ENCODE measurements at regions not wholly inside any gene's neighbourhood (a gene's known extent, or its start where the extent isn't known, plus 50 kb on each side); places are given as distances from the start of the nearest gene placed in this dataset.

DNA sequence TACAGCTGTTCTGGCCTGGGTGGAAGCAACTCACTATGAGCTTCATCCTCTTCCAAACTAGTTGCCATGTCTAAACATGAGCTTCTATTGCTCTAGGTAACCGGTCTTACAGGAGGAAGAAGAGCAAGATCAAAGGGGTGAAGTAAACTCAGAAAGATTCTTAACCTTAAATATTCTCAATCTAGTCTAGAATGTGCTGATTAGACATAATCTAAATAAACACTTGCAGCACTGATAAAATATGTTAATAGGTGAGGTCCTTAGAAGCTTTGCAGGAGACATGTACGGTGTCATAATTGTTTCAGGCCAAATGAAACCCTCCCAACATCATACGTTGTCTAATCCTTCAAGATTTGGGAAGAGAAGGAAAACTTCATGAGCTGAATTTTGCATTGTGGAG, 431.6 kb upstream of the FSHR start:
- Histone ChIP-seq H3K9me3 (no peaks in the 10 kb centered on the region), H3K27me3 (no peaks in the 10 kb centered on the region), H3K27ac (no peak overlapping the region), H3K36me3 (no peaks in the 10 kb centered on the region), H3K4me1 (no peaks in the 10 kb centered on the region), H3K4me3 (no peak overlapping the region)
- WGBS, 2 donors (ENCODE audit: low coverage in 1 of 2), result 76 to 90% methylated on average over 2 to 3 of the region's 3 CpGs
- intact Hi-C loops (cut with DNase I; ENCODE audit: low total_unique reads), result no loop called here
- no peak for DNase-seq
- in situ Hi-C loops (cut with MboI; ENCODE audit: low pct_ligation_motif_present in 1 of 4, low pct_unique_long_range_greater_than_20kb in 1 of 4, low sequenced_read_pairs in 3 of 4), result no loop called here
- TF ChIP-seq EP300 (IDR thresholded peaks at IDR 0.05; ENCODE audit: low read depth) (no peak), POLR2A (IDR thresholded peaks at IDR 0.05) (no peak), POLR2AphosphoS5 (IDR thresholded peaks at IDR 0.05) (no peak)
- TF ChIP-seq, protein P1, sequence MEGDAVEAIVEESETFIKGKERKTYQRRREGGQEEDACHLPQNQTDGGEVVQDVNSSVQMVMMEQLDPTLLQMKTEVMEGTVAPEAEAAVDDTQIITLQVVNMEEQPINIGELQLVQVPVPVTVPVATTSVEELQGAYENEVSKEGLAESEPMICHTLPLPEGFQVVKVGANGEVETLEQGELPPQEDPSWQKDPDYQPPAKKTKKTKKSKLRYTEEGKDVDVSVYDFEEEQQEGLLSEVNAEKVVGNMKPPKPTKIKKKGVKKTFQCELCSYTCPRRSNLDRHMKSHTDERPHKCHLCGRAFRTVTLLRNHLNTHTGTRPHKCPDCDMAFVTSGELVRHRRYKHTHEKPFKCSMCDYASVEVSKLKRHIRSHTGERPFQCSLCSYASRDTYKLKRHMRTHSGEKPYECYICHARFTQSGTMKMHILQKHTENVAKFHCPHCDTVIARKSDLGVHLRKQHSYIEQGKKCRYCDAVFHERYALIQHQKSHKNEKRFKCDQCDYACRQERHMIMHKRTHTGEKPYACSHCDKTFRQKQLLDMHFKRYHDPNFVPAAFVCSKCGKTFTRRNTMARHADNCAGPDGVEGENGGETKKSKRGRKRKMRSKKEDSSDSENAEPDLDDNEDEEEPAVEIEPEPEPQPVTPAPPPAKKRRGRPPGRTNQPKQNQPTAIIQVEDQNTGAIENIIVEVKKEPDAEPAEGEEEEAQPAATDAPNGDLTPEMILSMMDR (IDR thresholded peaks at IDR 0.05), result no peak

DNA sequence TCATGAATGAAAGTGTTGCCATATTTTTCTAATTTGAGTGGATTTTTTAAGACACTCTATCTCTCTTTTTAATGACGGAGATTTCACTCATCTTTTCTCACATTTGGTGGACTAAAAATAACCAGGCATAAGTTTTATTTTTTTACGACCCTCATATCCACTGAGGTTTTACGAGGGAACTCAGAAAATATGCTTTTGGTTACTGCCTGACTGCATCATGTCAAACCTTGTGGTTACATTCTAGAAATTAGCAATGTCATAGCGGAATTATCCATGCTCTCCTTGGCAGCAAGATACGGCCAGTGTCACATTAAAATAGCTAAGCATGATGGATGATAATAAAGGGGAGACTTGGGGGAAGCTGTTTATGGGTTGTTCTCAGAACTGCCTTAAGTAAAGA, 428.6 kb upstream of the FSHR start:
- in situ Hi-C loops (cut with MboI; ENCODE audit: low pct_ligation_motif_present in 1 of 4, low pct_unique_long_range_greater_than_20kb in 1 of 4, low sequenced_read_pairs in 3 of 4) (no loop called here), intact Hi-C loops (cut with DNase I; ENCODE audit: low total_unique reads) (no loop called here)
- Histone ChIP-seq H3K27me3 (no peaks in the 10 kb centered on the region), H3K9me3 (no peaks in the 10 kb centered on the region), H3K4me3 (no peak overlapping the region), H3K4me1 (no peaks in the 10 kb centered on the region), H3K36me3 (no peaks in the 10 kb centered on the region), H3K27ac (no peak overlapping the region)
- WGBS, 2 donors (ENCODE audit: low coverage in 1 of 2), result 19 to 23% methylated on average over 5 of the region's 5 CpGs
- TF ChIP-seq POLR2A (IDR thresholded peaks at IDR 0.05), result no peak
- no peak for TF ChIP-seq POLR2AphosphoS5 (IDR thresholded peaks at IDR 0.05)
- TF ChIP-seq, protein P1 (IDR thresholded peaks at IDR 0.05), result no peak
- no peak for TF ChIP-seq EP300 (IDR thresholded peaks at IDR 0.05; ENCODE audit: low read depth)
- no peak for DNase-seq

DNA sequence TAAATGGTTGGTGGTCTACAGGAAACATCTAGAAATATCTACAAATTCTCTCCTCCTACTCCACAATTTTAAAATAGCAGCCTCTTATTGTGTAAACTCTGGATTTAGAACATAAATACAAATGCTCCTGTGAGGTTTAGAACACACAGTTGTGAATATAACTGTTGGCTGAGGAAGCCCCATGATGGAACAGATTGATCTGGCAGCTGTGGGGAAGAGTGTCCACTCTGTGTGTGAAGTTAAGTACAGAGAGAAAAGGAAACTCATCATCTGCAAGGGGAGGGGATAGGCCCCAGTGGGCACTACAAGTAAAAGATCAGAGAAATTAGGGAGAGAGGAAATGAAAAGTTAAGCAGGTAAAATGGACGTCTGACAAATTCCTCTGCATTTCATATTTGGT, 422.7 kb upstream of the FSHR start:
- H3K4me1 ChIP-seq, result no peaks in the 10 kb centered on the region
- no peaks in the 10 kb centered on the region for H3K27me3 ChIP-seq
- H3K4me3 ChIP-seq, result no peak overlapping the region
- 38 to 40% methylated on average over 1 of the region's 1 CpG for WGBS, 2 donors (ENCODE audit: low coverage in 1 of 2)
- TF ChIP-seq POLR2AphosphoS5 (IDR thresholded peaks at IDR 0.05) (no peak), POLR2A (IDR thresholded peaks at IDR 0.05) (no peak), EP300 (IDR thresholded peaks at IDR 0.05; ENCODE audit: low read depth) (no peak)
- TF ChIP-seq, protein P1 (IDR thresholded peaks at IDR 0.05), result no peak
- H3K9me3 ChIP-seq, result no peaks in the 10 kb centered on the region
- DNase-seq, result no peak
- intact Hi-C loops (cut with DNase I; ENCODE audit: low total_unique reads) (no loop called here), in situ Hi-C loops (cut with MboI; ENCODE audit: low pct_ligation_motif_present in 1 of 4, low pct_unique_long_range_greater_than_20kb in 1 of 4, low sequenced_read_pairs in 3 of 4) (no loop called here)
- H3K27ac ChIP-seq, result no peak overlapping the region
- no peaks in the 10 kb centered on the region for H3K36me3 ChIP-seq

DNA sequence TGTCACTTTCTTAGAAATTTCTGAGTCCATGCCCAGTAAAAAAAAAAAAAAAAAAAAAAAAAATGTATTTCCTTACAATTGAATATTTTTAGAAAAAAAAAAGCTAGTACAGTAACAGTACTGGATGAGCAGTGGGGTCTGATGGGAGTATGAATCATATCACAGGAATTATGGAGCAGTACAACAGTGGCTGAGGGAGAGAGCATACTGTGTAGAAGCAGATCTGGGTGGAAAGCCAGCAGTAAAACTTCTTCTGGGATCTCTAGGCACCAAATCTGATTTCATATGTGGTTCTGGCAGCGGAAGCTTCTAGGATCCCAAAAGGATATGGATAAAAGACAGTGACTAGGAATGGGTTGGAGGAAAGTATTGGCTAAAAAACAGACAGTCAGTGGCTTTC, 414.9 kb upstream of the FSHR start:
- H3K4me3 ChIP-seq, result no peak overlapping the region
- H3K4me1 ChIP-seq, result no peaks in the 10 kb centered on the region
- H3K9me3 ChIP-seq, result no peaks in the 10 kb centered on the region
- H3K27ac ChIP-seq, result no peak overlapping the region
- no peaks in the 10 kb centered on the region for H3K27me3 ChIP-seq
- no peaks in the 10 kb centered on the region for H3K36me3 ChIP-seq
- 75 to 83% methylated on average over 1 of the region's 1 CpG for WGBS, 2 donors (ENCODE audit: low coverage in 1 of 2)
- TF ChIP-seq POLR2AphosphoS5 (IDR thresholded peaks at IDR 0.05) (no peak), EP300 (IDR thresholded peaks at IDR 0.05; ENCODE audit: low read depth) (no peak), POLR2A (IDR thresholded peaks at IDR 0.05) (no peak)
- TF ChIP-seq, protein P1 (IDR thresholded peaks at IDR 0.05), result no peak
- intact Hi-C loops (cut with DNase I; ENCODE audit: low total_unique reads), result no loop called here
- in situ Hi-C loops (cut with MboI; ENCODE audit: low pct_ligation_motif_present in 1 of 4, low pct_unique_long_range_greater_than_20kb in 1 of 4, low sequenced_read_pairs in 3 of 4), result no loop called here
- no peak for DNase-seq

Data from transverse colon (tissue), 4 donors.